ENCODE measurements at regions not wholly inside any gene's neighbourhood (a gene's known extent, or its start where the extent isn't known, plus 50 kb on each side); places are given as distances from the start of the nearest gene placed in this dataset.

GRCh38 chr5:78719504-78720219 lies 71.1 kb upstream of the LHFPL2 start:
- Histone ChIP-seq H3K27me3 (ENCODE audit: control insufficient read depth in 2 of 2, insufficient read depth in 2 of 2, low read length in 2 of 2) (peaks cover 0 to 3% of the 10 kb centered on the region in 2 experiments), H3K9ac (replicated peaks; ENCODE audit: extremely low read depth, insufficient read depth, low read length) (no peak overlapping the region), H4K20me1 (replicated peaks; ENCODE audit: control insufficient read depth, extremely low read depth, insufficient read depth, low read length) (no peaks in the 10 kb centered on the region), H3K9me1 (replicated peaks; ENCODE audit: control insufficient read depth, extremely low read depth, insufficient read depth, low read length) (no peaks in the 10 kb centered on the region), H3K36me3 (ENCODE audit: control insufficient read depth in 2 of 2, extremely low read depth in 1 of 2, insufficient read depth in 2 of 2, low read length in 2 of 2) (no peaks in the 10 kb centered on the region), H3K27ac (ENCODE audit: insufficient read depth, low read depth, low read length) (no peak overlapping the region), H3K4me2 (ENCODE audit: insufficient read depth, low read length) (no peak overlapping the region), H3K9me3 (replicated peaks; ENCODE audit: control insufficient read depth, insufficient read depth, low read length) (no peaks in the 10 kb centered on the region), H3K4me3 (replicated peaks in 1 of 3; ENCODE audit: insufficient read depth in 1 of 3, low read depth in 1 of 3, low read length in 3 of 3) (no peak overlapping the region), H2AFZ (ENCODE audit: low read depth, low read length) (no peak overlapping the region), H3K4me1 (ENCODE audit: control insufficient read depth, extremely low read depth, insufficient read depth, low read length) (peaks cover 9% of the 10 kb centered on the region), H3K79me2 (ENCODE audit: control insufficient read depth, insufficient read depth, low read length) (no peaks in the 10 kb centered on the region)
- CTCF ChIA-PET: interaction anchor here (0.9 to 1.6 kb wide), 2 partner anchors 180 to 252 kb away, joined by 3 read pairs; no protein-coding TSS in a partner anchor
- BruUV-seq (replicated peaks): no TSS peak
- FAIRE-seq (no peak), DNase-seq (ENCODE audit: low read depth, low spot score) (no peak)
- intact Hi-C loops (cut with micrococcal nuclease) (no loop called here), dilution Hi-C loops (cut with MboI; ENCODE audit: extremely low pct_ligation_motif_present, low sequenced_read_pairs) (no loop called here)
- POLR2A ChIA-PET: no interaction called here
- TF ChIP-seq FOS (IDR thresholded peaks at IDR 0.05; ENCODE audit: borderline replicate concordance, insufficient read depth, low read length) (no peak), MAX (IDR thresholded peaks at IDR 0.05; ENCODE audit: insufficient read depth, insufficient read length) (no peak), JUN (IDR thresholded peaks at IDR 0.05; ENCODE audit: borderline replicate concordance, insufficient read depth, insufficient read length, low read depth) (no peak)

GRCh38 chr5:78718824-78719223 lies 70.3 kb upstream of the LHFPL2 start:
- peaks cover 0 to 3% of the 10 kb centered on the region in 2 experiments for H3K27me3 ChIP-seq (ENCODE audit: control insufficient read depth in 2 of 2, insufficient read depth in 2 of 2, low read length in 2 of 2)
- intact Hi-C loops (cut with micrococcal nuclease): no loop called here
- TF ChIP-seq POLR2AphosphoS5 (IDR thresholded peaks at IDR 0.05; ENCODE audit: insufficient read depth, low read depth, low read length) (no peak), EZH2 (IDR thresholded peaks at IDR 0.05; ENCODE audit: borderline replicate concordance, low read depth, low read length, severe bottlenecking) (no peak), CTCF (IDR thresholded peaks at IDR 0.05; ENCODE audit: extremely low read depth in 1 of 2, insufficient read depth in 1 of 2, low read depth in 1 of 2, low read length in 2 of 2) (no peak)
- H3K9me3 ChIP-seq (replicated peaks; ENCODE audit: control insufficient read depth, insufficient read depth, low read length): no peaks in the 10 kb centered on the region
- DNase-seq (ENCODE audit: low read depth, low spot score) (no peak), FAIRE-seq (no peak)
- no peak overlapping the region for H3K9ac ChIP-seq (replicated peaks; ENCODE audit: extremely low read depth, insufficient read depth, low read length)
- peaks cover 9% of the 10 kb centered on the region for H3K4me1 ChIP-seq (ENCODE audit: control insufficient read depth, extremely low read depth, insufficient read depth, low read length)
- dilution Hi-C loops (cut with MboI; ENCODE audit: extremely low pct_ligation_motif_present, low sequenced_read_pairs): no loop called here
- no peak overlapping the region for H2AFZ ChIP-seq (ENCODE audit: low read depth, low read length)
- no peak overlapping the region for H3K4me2 ChIP-seq (ENCODE audit: insufficient read depth, low read length)
- POLR2A ChIA-PET: no interaction called here
- H3K9me1 ChIP-seq (replicated peaks; ENCODE audit: control insufficient read depth, extremely low read depth, insufficient read depth, low read length): no peaks in the 10 kb centered on the region
- H3K36me3 ChIP-seq (ENCODE audit: control insufficient read depth in 2 of 2, extremely low read depth in 1 of 2, insufficient read depth in 2 of 2, low read length in 2 of 2): no peaks in the 10 kb centered on the region
- no peak overlapping the region for H3K4me3 ChIP-seq (replicated peaks in 1 of 3; ENCODE audit: insufficient read depth in 1 of 3, low read depth in 1 of 3, low read length in 3 of 3)
- CTCF ChIA-PET: no interaction called here
- no peak overlapping the region for H3K27ac ChIP-seq (ENCODE audit: insufficient read depth, low read depth, low read length)
- H3K79me2 ChIP-seq (ENCODE audit: control insufficient read depth, insufficient read depth, low read length): no peaks in the 10 kb centered on the region
- H4K20me1 ChIP-seq (replicated peaks; ENCODE audit: control insufficient read depth, extremely low read depth, insufficient read depth, low read length): no peaks in the 10 kb centered on the region
- BruUV-seq (replicated peaks): no TSS peak
